OCI-LY7 (cell line): ENCODE measurements at regions not wholly inside any gene's neighbourhood (a gene's known extent, or its start where the extent isn't known, plus 50 kb on each side); places are given as distances from the start of the nearest gene placed in this dataset.

Experiments used
- CTCF ChIP-seq: fragments of 200-600 bp; sonication (generic); conservative IDR thresholded peaks from 2 replicates; pipeline ENCODE4 v1.5.1; 2014; ENCODE audit warnings: mild to moderate bottlenecking, antibody characterized with exemption, low read length, moderate library complexity, mixed read lengths
- EZH2phosphoT487 ChIP-seq: fragments of 200-600 bp; sonication (generic); IDR thresholded peaks from 2 replicates; pipeline ENCODE4 v1.6.1; 2018; ENCODE audit warnings: low read depth, borderline replicate concordance, mild to moderate bottlenecking, mixed run types, antibody characterized with exemption, low read length, moderate library complexity, mixed read lengths

GRCh38 chr5:103394676-103395075, 136.1 kb downstream of the MACIR start:
- TF ChIP-seq CTCF (no peak), EZH2phosphoT487 (no peak)
